Caco-2 (cell line): ENCODE measurements at regions not wholly inside any gene's neighbourhood (a gene's known extent, or its start where the extent isn't known, plus 50 kb on each side); places are given as distances from the start of the nearest gene placed in this dataset.

Source experiments
- BruUV-seq: library from RNA; stranded (reverse); fragments of 400-500 nt; replicated peaks from 2 replicates; lab custom pipeline; 2021; lab: Mats Ljungman, UMichigan
- CTCF ChIA-PET: fragments of 300-600 bp; sonication (Branson Sonifier 250); formaldehyde crosslinking; loops from one replicate; lab custom pipeline; 2022; ENCODE audit warnings: antibody characterized with exemption; lab: Charles Lee
- POLR2A ChIA-PET: fragments of 300-600 bp; sonication (Branson Sonifier 250); formaldehyde crosslinking; loops from one replicate; lab custom pipeline; 2022; ENCODE audit warnings: antibody characterized with exemption; lab: Charles Lee
- DNase-seq, 2 experiments: peaks; one replicate each; pipeline versions ENCODE4 v3.0.0 to v3.0.0-alpha.2; 2020 to 2022
- H3K27me3 ChIP-seq: replicated peaks from 2 replicates; pipeline ENCODE4 v1.6.0; 2011; ENCODE audit warnings: low read length; ENCODE audit not compliant: control insufficient read depth, insufficient read depth
- H3K36me3 ChIP-seq: 2 replicates; pipeline ENCODE4 v1.5.1; 2011; ENCODE audit warnings: low read length; ENCODE audit not compliant: control insufficient read depth, insufficient read depth
- H3K4me1 ChIP-seq: fragments of 250-450 bp; sonication (Bioruptor Pico); 2 replicates; pipeline ENCODE4 v1.5.1; 2020; ENCODE audit warnings: mild to moderate bottlenecking
- H3K4me3 ChIP-seq: 2 replicates; pipeline ENCODE4 v1.5.1; 2011; ENCODE audit warnings: low read depth, mild to moderate bottlenecking, control low read depth, low read length
- H3K9me3 ChIP-seq: fragments of 250-450 bp; sonication (Bioruptor Pico); 2 replicates; pipeline ENCODE4 v1.5.1; 2020; ENCODE audit warnings: mild to moderate bottlenecking, moderate library complexity
- H3K27ac Mint-ChIP-seq: one replicate; pipeline ENCODE4 v1.8.0; 2022; ENCODE audit warnings: mixed read lengths; ENCODE audit not compliant: unreplicated experiment
- H3K27me3 Mint-ChIP-seq: one replicate; pipeline ENCODE4 v1.8.0; 2022; ENCODE audit warnings: mixed read lengths; ENCODE audit not compliant: insufficient read depth, unreplicated experiment
- H3K36me3 Mint-ChIP-seq: one replicate; pipeline ENCODE4 v1.8.0; 2022; ENCODE audit warnings: mild to moderate bottlenecking, mixed read lengths; ENCODE audit not compliant: insufficient read depth, unreplicated experiment
- H3K4me1 Mint-ChIP-seq: one replicate; pipeline ENCODE4 v1.8.0; 2022; ENCODE audit warnings: low read depth, mixed read lengths; ENCODE audit not compliant: unreplicated experiment
- H3K4me3 Mint-ChIP-seq: one replicate; pipeline ENCODE4 v1.8.0; 2022; ENCODE audit warnings: mild to moderate bottlenecking, moderate library complexity, mixed read lengths; ENCODE audit not compliant: unreplicated experiment
- H3K9me3 Mint-ChIP-seq: one replicate; pipeline ENCODE4 v1.8.0; 2022; ENCODE audit warnings: mixed read lengths; ENCODE audit not compliant: unreplicated experiment
- intact Hi-C: fragments of 100-400 bp; cut with micrococcal nuclease; formaldehyde crosslinking; loops from one replicate; pipeline ENCODE4 v1.10.0; 2022; ENCODE audit not compliant: unreplicated experiment
- TF ChIP-seq, protein P1 (sequence below), 2 experiments: fragments of 200-600 bp in 1 of 2; IDR thresholded peaks; 1 replicate in 1 of 2; 2 replicates in 1 of 2; pipeline versions ENCODE4 v1.5.1 to v1.8.0; 2011 to 2022; ENCODE audit warnings: antibody characterized with exemption in 1 of 2, control low read depth in 1 of 2, inconsistent platforms in 1 of 2, low read depth in 1 of 2, low read length in 1 of 2, mild to moderate bottlenecking in 1 of 2, moderate library complexity in 1 of 2; ENCODE audit not compliant: insufficient read depth in 1 of 2, severe bottlenecking in 1 of 2, unreplicated experiment in 1 of 2

DNA sequence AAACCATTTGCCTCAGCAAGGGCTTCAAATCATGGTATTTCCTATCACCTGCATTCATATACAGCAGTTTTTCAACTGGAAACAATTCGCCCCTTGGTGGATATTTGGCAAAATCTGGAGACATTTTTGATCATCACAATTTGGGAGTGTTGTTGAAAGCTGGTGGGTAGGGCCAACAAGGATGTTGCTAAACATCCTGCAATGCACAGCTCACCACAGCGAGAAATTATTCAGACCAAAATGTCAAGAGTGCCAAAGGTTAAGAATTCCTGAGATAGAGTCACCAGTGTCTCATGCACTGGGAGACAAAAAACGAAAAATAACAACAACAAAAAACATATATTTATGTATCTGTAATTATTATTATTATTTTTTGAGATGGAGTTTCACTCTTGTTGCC, 435.2 kb upstream of the CTSO start:
- intact Hi-C loops, result no loop called here
- ChIA-PET CTCF (no interaction called here), POLR2A (no interaction called here)
- Histone ChIP-seq H3K9me3 (no peaks in the 10 kb centered on the region), H3K27me3 (no peaks in the 10 kb centered on the region), H3K4me1 (no peaks in the 10 kb centered on the region), H3K4me3 (no peak overlapping the region), H3K36me3 (no peaks in the 10 kb centered on the region)
- no peak for DNase-seq
- TF ChIP-seq, protein P1, sequence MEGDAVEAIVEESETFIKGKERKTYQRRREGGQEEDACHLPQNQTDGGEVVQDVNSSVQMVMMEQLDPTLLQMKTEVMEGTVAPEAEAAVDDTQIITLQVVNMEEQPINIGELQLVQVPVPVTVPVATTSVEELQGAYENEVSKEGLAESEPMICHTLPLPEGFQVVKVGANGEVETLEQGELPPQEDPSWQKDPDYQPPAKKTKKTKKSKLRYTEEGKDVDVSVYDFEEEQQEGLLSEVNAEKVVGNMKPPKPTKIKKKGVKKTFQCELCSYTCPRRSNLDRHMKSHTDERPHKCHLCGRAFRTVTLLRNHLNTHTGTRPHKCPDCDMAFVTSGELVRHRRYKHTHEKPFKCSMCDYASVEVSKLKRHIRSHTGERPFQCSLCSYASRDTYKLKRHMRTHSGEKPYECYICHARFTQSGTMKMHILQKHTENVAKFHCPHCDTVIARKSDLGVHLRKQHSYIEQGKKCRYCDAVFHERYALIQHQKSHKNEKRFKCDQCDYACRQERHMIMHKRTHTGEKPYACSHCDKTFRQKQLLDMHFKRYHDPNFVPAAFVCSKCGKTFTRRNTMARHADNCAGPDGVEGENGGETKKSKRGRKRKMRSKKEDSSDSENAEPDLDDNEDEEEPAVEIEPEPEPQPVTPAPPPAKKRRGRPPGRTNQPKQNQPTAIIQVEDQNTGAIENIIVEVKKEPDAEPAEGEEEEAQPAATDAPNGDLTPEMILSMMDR (IDR thresholded peaks at IDR 0.05; ENCODE audit: insufficient read depth in 1 of 2, low read depth in 1 of 2, low read length in 1 of 2, severe bottlenecking in 1 of 2, unreplicated experiment in 1 of 2), result no peak
- H3K36me3 Mint-ChIP-seq, result no peaks in the 10 kb centered on the region
- no peaks in the 10 kb centered on the region for H3K9me3 Mint-ChIP-seq
- no TSS peak for BruUV-seq
- no peak overlapping the region for H3K4me3 Mint-ChIP-seq
- no peaks in the 10 kb centered on the region for H3K4me1 Mint-ChIP-seq
- H3K27me3 Mint-ChIP-seq, result no peaks in the 10 kb centered on the region
- no peak overlapping the region for H3K27ac Mint-ChIP-seq

DNA sequence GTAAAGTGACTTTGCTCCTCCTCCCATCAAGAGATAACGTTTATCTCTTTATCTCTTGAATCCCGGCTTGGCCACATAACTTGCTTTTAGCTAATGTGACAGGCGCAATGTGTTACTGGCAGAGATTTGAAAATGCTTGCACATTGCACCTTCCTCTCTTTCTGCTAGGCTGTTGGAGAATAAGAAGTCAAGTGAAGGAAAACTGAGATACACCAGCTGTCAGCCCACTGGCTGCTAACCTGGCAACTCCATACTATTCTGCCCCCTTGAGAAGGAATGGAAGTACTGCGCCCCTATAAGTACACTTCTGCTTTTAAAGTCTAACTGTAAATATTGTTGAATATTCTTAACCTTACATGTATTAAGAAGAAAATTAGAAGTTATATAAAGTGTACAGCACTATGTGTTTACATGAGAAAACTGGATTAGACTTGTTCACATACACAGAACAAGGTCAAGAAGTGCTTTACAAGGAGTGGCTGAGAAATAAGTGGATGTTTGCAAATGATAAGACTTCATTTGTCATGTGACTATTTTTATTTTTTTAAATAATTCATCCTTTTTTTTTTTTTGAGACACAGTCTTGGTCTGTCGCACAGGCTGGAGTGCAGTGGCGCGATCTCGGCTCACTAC, 424.5 kb upstream of the CTSO start:
- peaks cover 6% of the 10 kb centered on the region for H3K4me1 Mint-ChIP-seq
- H3K36me3 ChIP-seq, result no peaks in the 10 kb centered on the region
- H3K4me3 ChIP-seq, result no peak overlapping the region
- no peak for DNase-seq
- ChIA-PET CTCF (no interaction called here), POLR2A (no interaction called here)
- H3K27me3 Mint-ChIP-seq, result no peaks in the 10 kb centered on the region
- no peak overlapping the region for H3K27ac Mint-ChIP-seq
- H3K9me3 Mint-ChIP-seq, result no peaks in the 10 kb centered on the region
- H3K9me3 ChIP-seq, result no peaks in the 10 kb centered on the region
- H3K27me3 ChIP-seq, result no peaks in the 10 kb centered on the region
- no TSS peak for BruUV-seq
- TF ChIP-seq, protein P1 (IDR thresholded peaks at IDR 0.05; ENCODE audit: insufficient read depth in 1 of 2, low read depth in 1 of 2, low read length in 1 of 2, severe bottlenecking in 1 of 2, unreplicated experiment in 1 of 2), result no peak
- no peak overlapping the region for H3K4me3 Mint-ChIP-seq
- H3K4me1 ChIP-seq, result peaks cover 8% of the 10 kb centered on the region; the same call in 1 of the 2 replicates
- no peaks in the 10 kb centered on the region for H3K36me3 Mint-ChIP-seq
- intact Hi-C loops, result no loop called here

DNA sequence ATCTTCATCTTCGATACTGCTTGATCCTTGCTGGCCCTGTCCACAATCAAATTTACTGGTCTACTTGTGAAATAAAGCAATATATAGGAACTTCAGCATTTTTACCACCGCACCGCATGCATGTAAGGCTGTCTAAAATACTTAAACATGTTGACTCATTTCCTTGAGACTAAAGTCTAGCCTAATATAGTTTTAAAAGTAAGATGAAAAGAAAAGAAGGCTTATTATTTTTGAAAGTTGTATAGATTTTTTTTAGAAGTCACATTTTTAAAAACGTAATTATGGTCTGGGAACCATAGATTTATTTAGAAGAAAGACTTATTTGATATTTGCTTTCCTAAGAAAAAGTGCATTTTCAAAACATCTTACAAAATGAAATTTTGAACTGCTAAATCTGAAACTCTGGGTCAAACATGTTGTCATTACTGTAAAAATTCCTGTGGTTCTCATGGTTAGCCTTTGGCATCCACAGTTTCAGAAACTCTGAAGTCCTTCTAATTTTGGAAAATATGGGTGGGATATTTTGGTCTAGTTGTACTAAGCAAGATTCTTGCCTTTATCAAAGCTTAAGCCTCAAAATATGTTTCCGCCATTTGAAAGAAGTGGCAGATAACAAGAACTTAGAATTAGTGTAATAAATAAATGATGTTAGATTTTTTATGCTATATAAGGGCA, 423.5 kb upstream of the CTSO start:
- CTCF ChIA-PET, result no interaction called here
- Histone ChIP-seq H3K27me3 (no peaks in the 10 kb centered on the region), H3K9me3 (no peaks in the 10 kb centered on the region), H3K36me3 (no peaks in the 10 kb centered on the region), H3K4me3 (no peak overlapping the region), H3K4me1 (peaks cover 8% of the 10 kb centered on the region; the same call in 1 of the 2 replicates)
- no peaks in the 10 kb centered on the region for H3K9me3 Mint-ChIP-seq
- BruUV-seq, result no TSS peak
- no peak overlapping the region for H3K27ac Mint-ChIP-seq
- H3K27me3 Mint-ChIP-seq, result no peaks in the 10 kb centered on the region
- DNase-seq, result no peak
- POLR2A ChIA-PET, result no interaction called here
- no peaks in the 10 kb centered on the region for H3K36me3 Mint-ChIP-seq
- no peak overlapping the region for H3K4me3 Mint-ChIP-seq
- H3K4me1 Mint-ChIP-seq, result peaks cover 6% of the 10 kb centered on the region
- intact Hi-C loops, result no loop called here
- TF ChIP-seq, protein P1 (IDR thresholded peaks at IDR 0.05; ENCODE audit: insufficient read depth in 1 of 2, low read depth in 1 of 2, low read length in 1 of 2, severe bottlenecking in 1 of 2, unreplicated experiment in 1 of 2), result no peak
